OCI-LY1 (cell line): ENCODE measurements at regions not wholly inside any gene's neighbourhood (a gene's known extent, or its start where the extent isn't known, plus 50 kb on each side); places are given as distances from the start of the nearest gene placed in this dataset.

Experiments
- H2AFZ ChIP-seq: fragments of 200-600 bp; sonication (generic), shearing (Covaris generic); 2 replicates; pipeline ENCODE4 v1.6.0; 2014; ENCODE audit warnings: antibody characterized with exemption, mild to moderate bottlenecking, low read length
- H3F3A ChIP-seq: fragments of 200-600 bp; sonication (generic), shearing (Covaris generic); 2 replicates; pipeline ENCODE4 v1.6.0; 2014; ENCODE audit warnings: mild to moderate bottlenecking, antibody characterized with exemption, low read length, moderate library complexity; ENCODE audit not compliant: insufficient read depth
- H3K27ac ChIP-seq: fragments of 200-600 bp; sonication (generic); 2 replicates; pipeline ENCODE4 v1.5.1; 2014; ENCODE audit warnings: low read length, mixed run types, mild to moderate bottlenecking, low read depth; ENCODE audit not compliant: poor library complexity, severe bottlenecking
- H3K27me3 ChIP-seq: fragments of 200-600 bp; sonication (generic); 2 replicates; pipeline ENCODE4 v1.6.0; 2014; ENCODE audit warnings: antibody characterized with exemption, mild to moderate bottlenecking, low read length, moderate library complexity; ENCODE audit not compliant: insufficient read depth
- H3K36me3 ChIP-seq: fragments of 200-600 bp; sonication (generic); 2 replicates; pipeline ENCODE4 v1.6.1; 2014; ENCODE audit warnings: mild to moderate bottlenecking, antibody characterized with exemption, low read length, moderate library complexity, mixed read lengths; ENCODE audit not compliant: insufficient read depth
- H3K4me1 ChIP-seq: fragments of 200-600 bp; sonication (generic); 2 replicates; pipeline ENCODE4 v1.5.1; 2014; ENCODE audit warnings: mild to moderate bottlenecking, low read length, moderate library complexity; ENCODE audit not compliant: insufficient read depth, severe bottlenecking
- H3K4me2 ChIP-seq: fragments of 200-600 bp; sonication (generic), shearing (Covaris generic); 2 replicates; pipeline ENCODE4 v1.6.1; 2014; ENCODE audit warnings: low read length
- H3K4me3 ChIP-seq: fragments of 200-600 bp; sonication (generic); 2 replicates; pipeline ENCODE4 v1.5.1; 2014; ENCODE audit warnings: low read length, low read depth, mild to moderate bottlenecking, mixed read lengths; ENCODE audit not compliant: poor library complexity, severe bottlenecking
- H3K79me2 ChIP-seq: fragments of 200-600 bp; shearing (Covaris generic); 2 replicates; pipeline ENCODE4 v1.6.1; 2016; ENCODE audit warnings: mixed run types, low read length, mixed read lengths; ENCODE audit not compliant: insufficient read depth
- H3K9ac ChIP-seq: fragments of 200-600 bp; sonication (generic), shearing (Covaris generic); 2 replicates; pipeline ENCODE4 v1.6.1; 2014; ENCODE audit warnings: mild to moderate bottlenecking, low read length, mixed read lengths
- H3K9me2 ChIP-seq: fragments of 200-600 bp; sonication (generic), shearing (Covaris generic); 2 replicates; pipeline ENCODE4 v1.6.1; 2014; ENCODE audit warnings: low read depth, mild to moderate bottlenecking, low read length, mixed read lengths
- H3K9me3 ChIP-seq: fragments of 200-600 bp; shearing (Covaris generic); 2 replicates; pipeline ENCODE4 v1.6.1; 2014; ENCODE audit warnings: low read length, mixed read lengths
- H4K20me1 ChIP-seq: fragments of 200-600 bp; sonication (generic), shearing (Covaris generic); 2 replicates; pipeline ENCODE4 v1.6.0; 2016; ENCODE audit warnings: mild to moderate bottlenecking, low read length; ENCODE audit not compliant: insufficient read depth
- CTCF ChIP-seq: fragments of 200-600 bp; sonication (generic), shearing (Covaris generic); IDR thresholded peaks from 2 replicates; pipeline ENCODE4 v1.5.1; 2017; ENCODE audit warnings: mild to moderate bottlenecking, antibody characterized with exemption, low read length, moderate library complexity, mixed read lengths
- EZH2 ChIP-seq: fragments of 200-600 bp; sonication (generic), shearing (Covaris generic); IDR thresholded peaks from 2 replicates; pipeline ENCODE4 v1.8.0; 2017; ENCODE audit warnings: borderline replicate concordance, mixed run types, mild to moderate bottlenecking, antibody characterized with exemption, low read length, moderate library complexity, mixed read lengths

DNA sequence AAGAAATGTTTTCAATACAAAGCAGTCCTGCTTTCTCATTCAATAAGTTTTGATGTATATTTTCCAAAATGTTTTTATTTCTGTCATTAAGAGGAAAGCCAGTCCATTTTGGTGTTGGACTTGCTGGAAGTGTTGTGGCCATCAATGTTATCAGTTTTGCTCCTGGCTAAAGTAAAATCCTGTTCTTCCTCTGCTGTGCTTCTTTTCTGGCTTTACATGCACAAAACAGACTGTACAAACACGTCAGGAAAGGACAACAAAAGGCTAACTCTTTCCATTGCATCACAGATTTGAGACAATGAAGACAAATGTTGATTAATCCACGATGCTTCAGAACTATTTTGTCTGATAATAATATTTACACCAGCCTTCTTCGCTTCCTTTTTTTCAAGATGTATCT lies 735.4 kb downstream of the LTN1 start:
- H3K9ac ChIP-seq, result no peak overlapping the region
- no peak overlapping the region for H3K27ac ChIP-seq
- H3K4me1 ChIP-seq, result no peaks in the 10 kb centered on the region
- no peaks in the 10 kb centered on the region for H3K36me3 ChIP-seq
- no peaks in the 10 kb centered on the region for H3K9me3 ChIP-seq
- TF ChIP-seq EZH2 (no peak), CTCF (no peak)
- H4K20me1 ChIP-seq, result no peaks in the 10 kb centered on the region
- H3K9me2 ChIP-seq, result no peaks in the 10 kb centered on the region; the same call in 1 of the 2 replicates
- H3K4me3 ChIP-seq, result no peak overlapping the region
- H2AFZ ChIP-seq, result no peak overlapping the region
- H3F3A ChIP-seq, result no peaks in the 10 kb centered on the region
- no peaks in the 10 kb centered on the region for H3K79me2 ChIP-seq
- H3K27me3 ChIP-seq, result no peaks in the 10 kb centered on the region
- no peak overlapping the region for H3K4me2 ChIP-seq

DNA sequence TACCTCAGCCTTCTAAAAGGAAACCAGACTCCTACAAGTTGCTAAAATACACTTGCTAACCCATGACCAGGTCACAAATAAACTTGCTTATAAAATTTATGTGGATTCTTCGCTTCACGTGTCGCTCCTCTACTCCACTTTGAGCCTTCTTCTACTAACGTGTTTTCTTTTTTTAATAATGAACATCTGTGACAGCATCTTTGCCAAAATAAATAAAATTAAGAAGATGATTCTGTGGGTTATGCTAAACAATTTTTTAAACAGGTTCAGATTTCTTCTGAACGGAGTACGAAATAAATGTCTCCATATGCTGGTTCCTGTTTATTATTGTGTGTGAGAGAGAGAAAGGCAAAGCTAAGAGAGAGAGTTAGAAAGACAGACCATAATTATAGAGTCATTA lies 735.8 kb downstream of the LTN1 start:
- Histone ChIP-seq H3K9me2 (no peaks in the 10 kb centered on the region; the same call in 1 of the 2 replicates), H3K4me1 (no peaks in the 10 kb centered on the region), H3K79me2 (no peaks in the 10 kb centered on the region), H4K20me1 (no peaks in the 10 kb centered on the region), H3K27me3 (no peaks in the 10 kb centered on the region), H3F3A (no peaks in the 10 kb centered on the region), H3K4me3 (no peak overlapping the region), H3K9ac (no peak overlapping the region), H3K36me3 (no peaks in the 10 kb centered on the region), H3K4me2 (no peak overlapping the region), H3K9me3 (no peaks in the 10 kb centered on the region), H3K27ac (no peak overlapping the region), H2AFZ (no peak overlapping the region)
- TF ChIP-seq CTCF (no peak), EZH2 (no peak)

- Histone ChIP-seq H3K9ac (no peak overlapping the region), H3K27ac (no peak overlapping the region), H3K9me3 (no peaks in the 10 kb centered on the region), H3K4me2 (no peak overlapping the region), H3K9me2 (no peaks in the 10 kb centered on the region; the same call in 1 of the 2 replicates), H3K27me3 (no peaks in the 10 kb centered on the region), H3K4me1 (no peaks in the 10 kb centered on the region), H3F3A (no peaks in the 10 kb centered on the region), H3K79me2 (no peaks in the 10 kb centered on the region), H3K4me3 (no peak overlapping the region), H4K20me1 (no peaks in the 10 kb centered on the region), H3K36me3 (no peaks in the 10 kb centered on the region), H2AFZ (no peak overlapping the region)
- no peak for TF ChIP-seq CTCF
- no peak for TF ChIP-seq EZH2
These were observed 736.3 kb downstream of the LTN1 start for GRCh38 chr21:28256420-28256831.
